Tongue (tissue), 1 donor: ENCODE measurements at regions not wholly inside any gene's neighbourhood (a gene's known extent, or its start where the extent isn't known, plus 50 kb on each side); places are given as distances from the start of the nearest gene placed in this dataset.

Experiments used
- DNase-seq: peaks from one replicate; pipeline ENCODE4 v3.0.0-alpha.2; 2015

GRCh38 chr10:118107040-118107439 lies 60.3 kb upstream of the RAB11FIP2 start:
- no peak for DNase-seq

DNA sequence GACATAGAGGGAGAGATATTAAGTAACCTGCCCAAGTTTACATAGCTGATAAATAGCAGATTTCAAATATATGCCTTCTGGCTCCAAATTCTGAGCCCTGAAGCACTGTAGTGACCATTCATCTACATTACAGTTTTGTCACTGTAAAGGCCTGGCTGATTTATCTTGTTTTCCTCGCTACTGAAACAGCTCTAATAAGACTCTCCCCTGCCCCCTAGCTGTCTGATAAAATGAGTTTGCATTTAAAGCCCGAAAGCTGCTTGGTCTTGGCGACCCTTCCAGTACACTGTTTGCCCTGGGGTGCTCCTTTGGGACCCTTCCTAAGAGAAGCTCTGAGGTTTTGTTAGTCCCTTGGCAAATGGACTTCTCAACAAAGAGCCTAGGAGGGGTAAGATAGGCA lies 59.7 kb upstream of the RAB11FIP2 start:
- peak; percentile 16 for DNase-seq

- peak; percentile 11 for DNase-seq
Observed at GRCh38 chr10:118102121-118102520, 55.4 kb upstream of the RAB11FIP2 start.

DNA sequence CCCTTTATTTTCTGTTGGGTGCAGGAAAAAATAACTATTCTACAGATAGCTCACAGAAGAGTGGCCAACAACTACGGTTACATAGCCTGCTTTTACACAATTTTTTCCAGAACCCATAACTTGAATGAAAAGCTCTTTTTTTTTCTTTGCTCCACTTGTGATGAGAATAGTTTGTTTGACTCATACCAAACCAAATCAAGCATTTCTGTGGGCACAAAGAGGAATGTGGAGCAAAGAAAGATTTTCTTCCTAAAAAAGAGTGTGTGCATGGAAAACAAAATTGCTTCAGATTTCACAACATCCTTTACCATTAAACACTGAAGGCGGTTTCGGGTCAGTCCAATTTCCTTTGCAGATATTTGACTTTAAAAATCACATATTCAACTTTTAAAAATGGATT lies 54.8 kb upstream of the RAB11FIP2 start:
- no peak for DNase-seq
